HCT116 (cell line): ENCODE measurements at regions not wholly inside any gene's neighbourhood (a gene's known extent, or its start where the extent isn't known, plus 50 kb on each side); places are given as distances from the start of the nearest gene placed in this dataset.

Source experiments
- ATAC-seq: fragments of 200-7000 bp; cut with Tn5 transposase; 2 replicates; pipeline ENCODE4 v1.9.1; 2020; ENCODE audit warnings: mild to moderate bottlenecking, moderate library complexity
- BruUV-seq: library from RNA; stranded (reverse); fragments of 400-500 nt; replicated peaks from 2 replicates; lab custom pipeline; 2021; lab: Mats Ljungman, UMichigan
- CTCF ChIA-PET: fragments of 300-600 bp; sonication (Branson Sonifier 250); formaldehyde crosslinking; loops from one replicate; lab custom pipeline; 2021; ENCODE audit warnings: antibody characterized with exemption; lab: Charles Lee
- POLR2A ChIA-PET: fragments of 300-600, 350-600 bp; sonication (Branson Sonifier 250); formaldehyde crosslinking; loops from one replicate; lab custom pipeline; 2021; ENCODE audit warnings: antibody characterized with exemption; lab: Charles Lee
- RAD21 ChIA-PET, 2 experiments: fragments of 300-600 bp; sonication (Branson Sonifier 250); formaldehyde crosslinking; loops; one replicate each; lab custom pipeline; 2023; ENCODE audit warnings: low total read pairs in 2 of 2; ENCODE audit not compliant: uncharacterized antibody in 2 of 2, unreplicated experiment in 2 of 2, low non-redundant PET in 1 of 2; lab: Charles Lee
- DNase-seq: peaks from one replicate; pipeline ENCODE4 v3.0.0-alpha.2; 2010; ENCODE audit warnings: low read depth, low spot score
- H2AFZ ChIP-seq: fragments of 200-600 bp; shearing (Covaris generic), sonication (generic); 2 replicates; pipeline ENCODE4 v1.6.1; 2017; ENCODE audit warnings: low read depth, mixed run types, mixed read lengths, antibody characterized with exemption, low read length; ENCODE audit not compliant: poor library complexity, severe bottlenecking
- H3K27ac ChIP-seq: 2 replicates; pipeline ENCODE4 v1.5.1; 2012; ENCODE audit warnings: low read depth, low read length
- H3K27me3 ChIP-seq: fragments of 200-600 bp; sonication (generic); 2 replicates; pipeline ENCODE4 v1.6.1; 2016; ENCODE audit warnings: mixed run types, low read length, mixed read lengths; ENCODE audit not compliant: insufficient read depth
- H3K36me3 ChIP-seq, 2 experiments: fragments of 200-500 bp in 1 of 2; fragments of 200-600 bp in 1 of 2; sonication (Bioruptor generic) in 1 of 2; sonication (generic) in 1 of 2; 2 replicates each; pipeline versions ENCODE4 v1.5.1 to v1.6.1; 2014 to 2016; ENCODE audit warnings: low read length in 2 of 2, inconsistent platforms in 1 of 2, mixed read lengths in 1 of 2, mixed run types in 1 of 2; ENCODE audit not compliant: insufficient read depth in 2 of 2, control insufficient read depth in 1 of 2
- H3K4me1 ChIP-seq, 2 experiments: fragments of 200-600 bp in 1 of 2; sonication (generic) in 1 of 2; 2 replicates each; pipeline versions ENCODE4 v1.5.1 to v1.6.1; 2012 to 2017; ENCODE audit warnings: low read length in 2 of 2, inconsistent platforms in 1 of 2, mild to moderate bottlenecking in 1 of 2, mixed read lengths in 1 of 2, mixed run types in 1 of 2, moderate library complexity in 1 of 2; ENCODE audit not compliant: insufficient read depth in 2 of 2, control insufficient read depth in 1 of 2
- H3K4me2 ChIP-seq: fragments of 200-600 bp; sonication (generic); 2 replicates; pipeline ENCODE4 v1.6.1; 2017; ENCODE audit warnings: mixed run types, low read length, mixed read lengths
- H3K4me3 ChIP-seq, 2 experiments: fragments of 200-600 bp in 1 of 2; sonication (generic) in 1 of 2; replicated peaks in 1 of 2; 2 replicates each; pipeline ENCODE4 v1.5.1; 2011 to 2016; ENCODE audit warnings: low read length in 2 of 2, control low read depth in 1 of 2, low read depth in 1 of 2, mild to moderate bottlenecking in 1 of 2, mixed read lengths in 1 of 2, mixed run types in 1 of 2
- H3K79me2 ChIP-seq: fragments of 200-600 bp; sonication (generic); 2 replicates; pipeline ENCODE4 v1.6.1; 2017; ENCODE audit warnings: mild to moderate bottlenecking, mixed run types, low read length, moderate library complexity, mixed read lengths; ENCODE audit not compliant: insufficient read depth
- H3K9ac ChIP-seq: fragments of 200-600 bp; sonication (generic); 2 replicates; pipeline ENCODE4 v1.6.1; 2016; ENCODE audit warnings: low read length, mixed read lengths
- H3K9me2 ChIP-seq: fragments of 200-600 bp; sonication (generic), shearing (Covaris generic); 2 replicates; pipeline ENCODE4 v1.6.1; 2017; ENCODE audit warnings: mixed run types, mild to moderate bottlenecking, moderate library complexity; ENCODE audit not compliant: insufficient read depth
- H3K9me3 ChIP-seq, 2 experiments: fragments of 200-500 bp in 1 of 2; fragments of 200-600 bp in 1 of 2; sonication (Bioruptor generic) in 1 of 2; sonication (generic) in 1 of 2; 2 replicates each; pipeline ENCODE4 v1.6.1; 2014 to 2017; ENCODE audit warnings: low read length in 2 of 2, mixed read lengths in 2 of 2, inconsistent platforms in 1 of 2, low read depth in 1 of 2, mild to moderate bottlenecking in 1 of 2, mixed run types in 1 of 2, moderate library complexity in 1 of 2; ENCODE audit not compliant: control insufficient read depth in 1 of 2, insufficient read depth in 1 of 2
- H4K20me1 ChIP-seq: fragments of 200-600 bp; sonication (generic), shearing (Covaris generic); 2 replicates; pipeline ENCODE4 v1.6.1; 2017; ENCODE audit warnings: mixed run types, mild to moderate bottlenecking, moderate library complexity; ENCODE audit not compliant: insufficient read depth
- CTCF ChIP-seq, 3 experiments: fragments of 200-600 bp in 1 of 3; sonication (generic) in 1 of 3; IDR thresholded peaks in 2 of 3; conservative IDR thresholded peaks in 1 of 3; 2 replicates each; pipeline ENCODE4 v1.5.1; 2012 to 2017; ENCODE audit warnings: low read depth in 2 of 3, low read length in 2 of 3, antibody characterized with exemption in 1 of 3, borderline replicate concordance in 1 of 3, control low read depth in 1 of 3, mild to moderate bottlenecking in 1 of 3, mixed read lengths in 1 of 3, mixed run types in 1 of 3, moderate library complexity in 1 of 3; ENCODE audit not compliant: insufficient read depth in 1 of 3
- EGR1 ChIP-seq: IDR thresholded peaks from 2 replicates; pipeline ENCODE4 v1.6.1; 2012; ENCODE audit warnings: low read depth
- EZH2 ChIP-seq: fragments of 200-600 bp; sonication (generic); IDR thresholded peaks from 2 replicates; pipeline ENCODE4 v1.6.1; 2017; ENCODE audit warnings: antibody characterized with exemption, mixed run types
- EZH2phosphoT487 ChIP-seq: fragments of 200-600 bp; IDR thresholded peaks from 2 replicates; pipeline ENCODE4 v1.6.1; 2018; ENCODE audit warnings: antibody characterized with exemption, borderline replicate concordance
- REST ChIP-seq: IDR thresholded peaks from 2 replicates; pipeline ENCODE4 v1.6.1; 2012; ENCODE audit warnings: low read depth
- SP1 ChIP-seq: IDR thresholded peaks from 2 replicates; pipeline ENCODE4 v1.6.1; 2012; ENCODE audit warnings: low read depth
- SRF ChIP-seq: IDR thresholded peaks from 2 replicates; pipeline ENCODE4 v1.6.1; 2012; ENCODE audit warnings: low read depth
- YY1 ChIP-seq: IDR thresholded peaks from 2 replicates; pipeline ENCODE4 v1.6.1; 2011; ENCODE audit warnings: low read length, low read depth, moderate library complexity, mild to moderate bottlenecking; ENCODE audit not compliant: insufficient replicate concordance; ENCODE audit errors: extremely low read depth
- ZNF274 ChIP-seq: fragments of 200-500 bp; sonication (Bioruptor generic); IDR thresholded peaks from 2 replicates; pipeline ENCODE4 v1.6.1; 2014; ENCODE audit warnings: mild to moderate bottlenecking, low read depth, low read length, inconsistent platforms
- intact Hi-C: fragments of 100-400 bp; cut with micrococcal nuclease; formaldehyde crosslinking; loops from 2 replicates; pipeline ENCODE4 v1.10.0; 2022

- Histone ChIP-seq H3K4me3 (no peak overlapping the region), H4K20me1 (no peaks in the 10 kb centered on the region), H3K79me2 (no peaks in the 10 kb centered on the region), H3K4me1 (no peaks in the 10 kb centered on the region), H3K27me3 (no peaks in the 10 kb centered on the region), H2AFZ (no peak overlapping the region), H3K36me3 (no peaks in the 10 kb centered on the region), H3K9me2 (no peaks in the 10 kb centered on the region), H3K9ac (no peak overlapping the region), H3K9me3 (no peaks in the 10 kb centered on the region), H3K27ac (no peak overlapping the region), H3K4me2 (no peak overlapping the region)
- TF ChIP-seq YY1 (no peak), CTCF (IDR thresholded peaks at IDR 0.05 in 2 of 3, conservative IDR thresholded peaks at IDR 0.05 in 1 of 3; ENCODE audit: borderline replicate concordance in 1 of 3, insufficient read depth in 1 of 3, low read depth in 2 of 3, low read length in 2 of 3) (no peak), ZNF274 (no peak), EZH2phosphoT487 (no peak), SP1 (no peak), EZH2 (no peak), EGR1 (no peak), SRF (no peak), REST (no peak)
- no peak for ATAC-seq
- CTCF ChIA-PET: no interaction called here
- RAD21 ChIA-PET: no interaction called here
- BruUV-seq: no TSS peak
- POLR2A ChIA-PET: no interaction called here
- DNase-seq: no peak
- intact Hi-C loops: no loop called here
These were observed 284.7 kb downstream of the GPR37 start for GRCh38 chr7:124480821-124481290.
